Neural progenitor cell (in vitro differentiated cells): ENCODE measurements at regions not wholly inside any gene's neighbourhood (a gene's known extent, or its start where the extent isn't known, plus 50 kb on each side); places are given as distances from the start of the nearest gene placed in this dataset.
A peak's percentile ranks its signal among the peaks of the same experiment; 100 is the strongest.

Experiments used
- DNase-seq: peaks from one replicate; pipeline ENCODE4 v3.0.0-alpha.2; 2016; ENCODE audit warnings: low spot score
- H2AFZ ChIP-seq: fragments of 200-600 bp; sonication (generic); replicated peaks from 2 replicates; pipeline ENCODE4 v1.6.1; 2016; ENCODE audit warnings: antibody characterized with exemption
- H3F3A ChIP-seq: fragments of 200-600 bp; sonication (generic); 2 replicates; pipeline ENCODE4 v1.6.1; 2016; ENCODE audit warnings: antibody characterized with exemption, low read depth
- H3K27ac ChIP-seq: fragments of 200-600 bp; sonication (generic); 2 replicates; pipeline ENCODE4 v1.5.1; 2016; ENCODE audit warnings: mild to moderate bottlenecking
- H3K27me3 ChIP-seq: fragments of 200-600 bp; sonication (generic); 2 replicates; pipeline ENCODE4 v1.6.1; 2016; ENCODE audit warnings: mild to moderate bottlenecking, moderate library complexity
- H3K36me3 ChIP-seq: fragments of 200-600 bp; sonication (generic); 2 replicates; pipeline ENCODE4 v1.5.1; 2016
- H3K4me1 ChIP-seq: fragments of 200-600 bp; sonication (generic); 2 replicates; pipeline ENCODE4 v1.6.1; 2016; ENCODE audit warnings: mixed run types
- H3K4me2 ChIP-seq: fragments of 200-600 bp; sonication (generic); 2 replicates; pipeline ENCODE4 v1.6.1; 2016
- H3K4me3 ChIP-seq: fragments of 200-600 bp; sonication (generic); 2 replicates; pipeline ENCODE4 v1.5.1; 2016
- H3K79me2 ChIP-seq: fragments of 200-600 bp; sonication (generic); 2 replicates; pipeline ENCODE4 v1.6.1; 2016; ENCODE audit warnings: low read depth
- H3K9ac ChIP-seq: fragments of 200-600 bp; sonication (generic); 2 replicates; pipeline ENCODE4 v1.6.1; 2016
- H3K9me3 ChIP-seq: fragments of 200-600 bp; sonication (generic); 2 replicates; pipeline ENCODE4 v1.5.1; 2016; ENCODE audit warnings: low read depth
- H4K20me1 ChIP-seq: fragments of 200-600 bp; sonication (generic); 2 replicates; pipeline ENCODE4 v1.6.1; 2016; ENCODE audit warnings: low read depth
- H3K27ac Mint-ChIP-seq: 3 replicates; pipeline ENCODE4 v1.8.0; 2021; ENCODE audit warnings: mixed read lengths
- H3K27me3 Mint-ChIP-seq: 2 replicates; pipeline ENCODE4 v1.8.0; 2022; ENCODE audit warnings: low read depth, mild to moderate bottlenecking, inconsistent platforms, moderate library complexity, mixed read lengths; ENCODE audit not compliant: insufficient read depth
- H3K36me3 Mint-ChIP-seq: 3 replicates; pipeline ENCODE4 v1.8.0; 2021; ENCODE audit warnings: mixed read lengths
- H3K4me1 Mint-ChIP-seq: 3 replicates; pipeline ENCODE4 v1.8.0; 2021; ENCODE audit warnings: mixed read lengths
- H3K4me3 Mint-ChIP-seq: 3 replicates; pipeline ENCODE4 v1.8.0; 2021; ENCODE audit warnings: mild to moderate bottlenecking, moderate library complexity, mixed read lengths
- H3K9me3 Mint-ChIP-seq: 3 replicates; pipeline ENCODE4 v1.8.0; 2020; ENCODE audit warnings: mixed read lengths
- CTCF ChIP-seq: fragments of 200-600 bp; sonication (generic); IDR thresholded peaks from 2 replicates; pipeline ENCODE4 v1.5.1; 2017; ENCODE audit warnings: antibody characterized with exemption, mild to moderate bottlenecking
- EZH2 ChIP-seq: fragments of 200-600 bp; sonication (generic); IDR thresholded peaks from 2 replicates; pipeline ENCODE4 v1.6.1; 2017; ENCODE audit warnings: antibody characterized with exemption, mild to moderate bottlenecking, moderate library complexity
- EZH2phosphoT487 ChIP-seq: fragments of 200-600 bp; sonication (generic); IDR thresholded peaks from 2 replicates; pipeline ENCODE4 v1.6.1; 2017; ENCODE audit warnings: antibody characterized with exemption

GRCh38 chr21:35664683-35665082 lies 395.6 kb downstream of the SETD4 start:
- Histone ChIP-seq H4K20me1 (no peaks in the 10 kb centered on the region), H3K79me2 (no peaks in the 10 kb centered on the region), H2AFZ (no peak overlapping the region), H3K4me3 (no peak overlapping the region), H3K27ac (no peak overlapping the region), H3K9ac (no peak overlapping the region), H3F3A (no peaks in the 10 kb centered on the region), H3K4me2 (no peak overlapping the region), H3K36me3 (no peaks in the 10 kb centered on the region), H3K9me3 (no peaks in the 10 kb centered on the region), H3K27me3 (no peaks in the 10 kb centered on the region), H3K4me1 (no peaks in the 10 kb centered on the region)
- Mint-ChIP-seq H3K36me3 (no peaks in the 10 kb centered on the region), H3K9me3 (no peaks in the 10 kb centered on the region), H3K27ac (no peak overlapping the region), H3K4me1 (no peaks in the 10 kb centered on the region), H3K4me3 (no peak overlapping the region), H3K27me3 (peaks cover 2% of the 10 kb centered on the region)
- DNase-seq, result no peak
- TF ChIP-seq EZH2 (no peak), EZH2phosphoT487 (no peak), CTCF (no peak)

DNA sequence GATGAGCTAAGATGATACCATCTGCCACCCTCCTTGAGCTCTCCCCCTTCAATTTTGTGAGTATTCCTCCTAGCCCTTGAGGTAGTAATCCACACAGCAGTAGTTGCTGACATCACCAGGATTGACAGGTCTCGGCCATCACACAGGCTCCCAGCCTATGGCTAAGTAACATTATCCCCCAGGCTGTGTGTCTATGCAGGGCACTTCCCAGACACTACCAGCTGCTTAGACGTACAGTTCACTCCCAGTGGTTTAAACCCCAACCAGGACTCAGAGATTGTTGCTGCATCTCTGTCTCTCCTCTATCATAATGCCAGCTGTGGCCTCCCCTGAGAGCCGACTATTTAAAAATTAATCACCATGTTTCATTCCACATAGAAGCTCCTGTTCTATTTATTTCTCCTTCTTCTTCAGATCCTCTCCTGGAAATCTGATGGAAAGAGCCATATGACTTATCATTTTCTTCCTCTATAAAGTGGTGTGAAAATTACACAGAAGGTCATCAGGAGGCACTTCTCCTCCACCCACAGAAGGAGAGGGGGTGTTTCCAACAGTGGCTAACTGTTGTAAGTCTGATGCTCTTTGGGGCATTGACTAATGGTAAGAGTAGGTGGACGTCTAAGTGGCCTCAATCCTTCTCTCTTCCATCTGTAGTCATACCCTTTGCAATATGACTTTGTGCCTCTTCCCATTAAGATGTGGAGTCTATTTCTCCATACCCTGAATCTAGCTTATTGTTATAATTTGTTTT lies 396.3 kb downstream of the SETD4 start:
- peaks cover 2% of the 10 kb centered on the region for H3K27me3 Mint-ChIP-seq
- no peak overlapping the region for H3K9ac ChIP-seq
- no peak overlapping the region for H3K4me3 ChIP-seq
- no peaks in the 10 kb centered on the region for H3K79me2 ChIP-seq
- no peak overlapping the region for H3K4me3 Mint-ChIP-seq
- H3K4me1 ChIP-seq, result no peaks in the 10 kb centered on the region
- H3K36me3 Mint-ChIP-seq, result no peaks in the 10 kb centered on the region
- H3K9me3 ChIP-seq, result no peaks in the 10 kb centered on the region
- H3F3A ChIP-seq, result no peaks in the 10 kb centered on the region
- no peaks in the 10 kb centered on the region for H3K27me3 ChIP-seq
- no peak for DNase-seq
- H3K36me3 ChIP-seq, result no peaks in the 10 kb centered on the region
- no peaks in the 10 kb centered on the region for H4K20me1 ChIP-seq
- no peak overlapping the region for H2AFZ ChIP-seq
- no peak overlapping the region for H3K27ac ChIP-seq
- H3K4me1 Mint-ChIP-seq, result no peaks in the 10 kb centered on the region
- H3K27ac Mint-ChIP-seq, result no peak overlapping the region
- no peaks in the 10 kb centered on the region for H3K9me3 Mint-ChIP-seq
- TF ChIP-seq CTCF (no peak), EZH2 (no peak), EZH2phosphoT487 (no peak)
- H3K4me2 ChIP-seq, result no peak overlapping the region

GRCh38 chr21:35658242-35658641 lies 402.1 kb downstream of the SETD4 start:
- H3K27ac ChIP-seq, result no peak overlapping the region
- no peaks in the 10 kb centered on the region for H3K9me3 ChIP-seq
- Mint-ChIP-seq H3K4me1 (no peaks in the 10 kb centered on the region), H3K27ac (no peak overlapping the region), H3K27me3 (peaks cover 4% of the 10 kb centered on the region), H3K4me3 (no peak overlapping the region), H3K36me3 (no peaks in the 10 kb centered on the region), H3K9me3 (peaks cover 5% of the 10 kb centered on the region)
- H3K4me3 ChIP-seq, result no peak overlapping the region
- no peak overlapping the region for H3K4me2 ChIP-seq
- H3K27me3 ChIP-seq, result no peaks in the 10 kb centered on the region
- no peaks in the 10 kb centered on the region for H3K36me3 ChIP-seq
- peak overlapping the region; percentile 35 for H2AFZ ChIP-seq
- no peak for TF ChIP-seq EZH2phosphoT487
- TF ChIP-seq EZH2, result no peak
- no peak for TF ChIP-seq CTCF
- H4K20me1 ChIP-seq, result no peaks in the 10 kb centered on the region
- no peaks in the 10 kb centered on the region for H3F3A ChIP-seq
- H3K79me2 ChIP-seq, result no peaks in the 10 kb centered on the region
- H3K4me1 ChIP-seq, result no peaks in the 10 kb centered on the region
- H3K9ac ChIP-seq, result no peak overlapping the region
- no peak for DNase-seq
